GM21723 (cell line): ENCODE measurements at regions not wholly inside any gene's neighbourhood (a gene's known extent, or its start where the extent isn't known, plus 50 kb on each side); places are given as distances from the start of the nearest gene placed in this dataset.

Source experiments
- ATAC-seq: cut with Tn5 transposase; IDR thresholded peaks from one replicate; pipeline ENCODE4 v1.9.1; 2021; ENCODE audit warnings: mild to moderate bottlenecking, moderate library complexity; ENCODE audit not compliant: unreplicated experiment

DNA sequence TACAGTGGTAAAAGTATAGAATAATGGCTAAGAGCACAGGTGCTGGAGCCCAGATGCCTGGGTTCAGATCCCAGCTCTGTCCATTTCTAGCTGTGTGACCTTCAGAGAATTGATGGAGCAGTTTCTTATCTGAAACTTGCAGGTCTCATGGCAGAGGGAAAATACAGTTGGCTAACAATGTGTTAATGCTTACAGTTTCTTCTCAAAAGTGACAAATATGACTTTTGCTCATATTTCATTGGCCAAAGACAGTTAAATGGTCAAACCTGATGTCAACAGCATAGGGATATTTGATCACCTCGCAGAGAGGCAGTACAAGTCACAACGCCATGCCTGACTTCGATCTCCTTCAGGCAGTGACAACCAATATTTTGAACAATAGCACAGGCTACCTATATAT, 60.2 kb upstream of the LCORL start:
- ATAC-seq: no peak

DNA sequence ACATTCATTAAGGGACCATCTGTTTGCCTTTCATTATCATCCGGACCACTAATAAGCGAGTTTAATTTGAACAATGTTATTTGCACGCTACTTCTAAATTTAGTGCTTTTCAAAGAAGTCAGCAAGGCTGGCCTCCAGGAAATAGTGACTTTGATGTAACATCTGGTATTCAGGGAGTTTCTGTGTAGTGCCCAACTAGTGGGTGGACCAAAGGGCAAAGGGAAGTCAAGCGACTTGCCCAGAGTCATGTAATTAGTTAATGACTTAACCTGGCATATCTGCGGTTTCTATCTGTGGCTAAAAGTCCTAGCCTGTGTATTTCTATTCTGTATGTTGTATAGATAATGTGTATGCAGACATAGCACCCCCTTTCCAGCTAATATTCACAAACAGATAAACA, 56.3 kb upstream of the LCORL start:
- ATAC-seq: no peak

DNA sequence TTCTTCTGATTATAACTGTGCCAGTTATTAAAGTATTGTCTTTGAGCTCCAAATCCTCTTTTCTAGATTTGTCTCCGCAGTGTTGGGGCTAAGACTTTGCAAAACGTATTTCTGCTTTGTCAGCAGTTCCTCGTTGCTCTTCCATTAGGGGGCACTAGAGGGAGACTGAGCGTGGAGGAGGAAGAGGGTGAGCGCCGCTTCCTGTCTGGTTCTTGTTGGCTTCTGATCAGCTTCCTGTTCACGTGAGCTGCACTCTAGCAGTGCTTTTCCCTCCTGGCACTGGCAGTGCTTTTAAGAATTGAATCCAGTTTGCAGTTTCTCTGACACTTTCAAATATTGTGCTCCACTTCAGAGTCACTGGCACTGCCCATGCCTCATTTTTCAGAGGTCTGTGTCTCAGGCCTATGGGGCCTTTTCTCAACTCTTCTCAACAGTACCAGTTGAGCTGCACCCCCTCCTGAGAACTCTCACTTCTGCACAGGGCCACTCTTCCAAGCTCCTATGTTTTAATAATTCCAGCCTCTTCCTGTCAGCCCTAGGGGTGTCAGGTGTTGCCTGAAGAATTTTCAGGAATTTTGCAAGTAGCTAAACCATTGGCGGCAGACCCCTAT, 54.4 kb upstream of the LCORL start:
- ATAC-seq: no peak

DNA sequence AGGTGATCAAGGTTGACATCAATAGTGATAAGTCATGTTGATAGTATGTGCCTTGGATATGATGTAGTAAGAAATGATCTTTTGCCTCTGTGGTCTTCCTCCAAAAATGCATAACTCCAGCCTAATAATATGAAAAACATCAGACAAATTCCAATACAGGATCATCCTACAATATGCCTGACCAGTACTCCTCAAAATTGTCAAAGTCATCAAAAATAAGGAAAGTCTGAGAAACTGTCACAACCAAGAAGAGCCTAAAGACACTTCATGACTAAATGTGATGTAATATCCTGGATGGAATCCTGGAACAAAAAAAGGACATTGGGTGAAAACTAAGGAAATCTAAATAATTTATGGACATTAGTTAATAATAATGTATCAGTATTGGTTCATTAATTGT, 50.3 kb upstream of the LCORL start:
- no peak for ATAC-seq
